Thyroid gland (tissue), 4 donors: ENCODE measurements at regions not wholly inside any gene's neighbourhood (a gene's known extent, or its start where the extent isn't known, plus 50 kb on each side); places are given as distances from the start of the nearest gene placed in this dataset.

ENCODE experiments used
- DNase-seq, 2 donors: peaks; one replicate each; pipeline ENCODE4 v3.0.0-alpha.2; 2019
- H3K27ac ChIP-seq, 3 donors: fragments of 200-600 bp; sonication (generic); 1 replicate in 2 of 3; 2 replicates in 1 of 3; pipeline ENCODE4 v1.5.1; 2016 to 2019; ENCODE audit warnings: mild to moderate bottlenecking in 1 of 3, moderate library complexity in 1 of 3
- H3K27me3 ChIP-seq: fragments of 200-600 bp; sonication (generic); one replicate; pipeline ENCODE4 v1.5.1; 2019
- H3K36me3 ChIP-seq, 2 donors: fragments of 200-600 bp; sonication (generic); one replicate each; pipeline ENCODE4 v1.5.1; 2016 to 2019
- H3K4me1 ChIP-seq, 2 donors: fragments of 200-600 bp; sonication (generic); one replicate each; pipeline ENCODE4 v1.5.1; 2017 to 2019
- H3K4me3 ChIP-seq, 3 donors: fragments of 200-600 bp; sonication (generic); replicated peaks in 1 of 3; 1 replicate in 2 of 3; 2 replicates in 1 of 3; pipeline ENCODE4 v1.5.1; 2016; ENCODE audit warnings: mild to moderate bottlenecking in 1 of 3
- H3K9me3 ChIP-seq: fragments of 200-600 bp; sonication (generic); one replicate; pipeline ENCODE4 v1.5.1; 2017
- CTCF ChIP-seq, 6 experiments: fragments of 200-600 bp in 3 of 6; fragments of 450-650 bp in 3 of 6; sonication (generic) in 3 of 6; IDR thresholded peaks; one replicate each; pipeline ENCODE4 v1.5.1; 2016 to 2019; ENCODE audit warnings: antibody characterized with exemption in 6 of 6, mild to moderate bottlenecking in 2 of 6, inconsistent platforms in 1 of 6, moderate library complexity in 1 of 6
- POLR2A ChIP-seq, 2 donors: fragments of 450-650 bp; IDR thresholded peaks; one replicate each; pipeline ENCODE4 v1.6.1; 2017; ENCODE audit warnings: antibody characterized with exemption in 2 of 2, mild to moderate bottlenecking in 2 of 2, moderate library complexity in 1 of 2
- WGBS, 2 donors: methylation state at CpG; one replicate each; pipeline ENCODE4 v1.1.5; 2017; 5-methylcytosine and 5-hydroxymethylcytosine counted together
- intact Hi-C: fragments of 100-400 bp; cut with DNase I; formaldehyde crosslinking; loops from one replicate; pipeline ENCODE4 v1.15.1; 2023

DNA sequence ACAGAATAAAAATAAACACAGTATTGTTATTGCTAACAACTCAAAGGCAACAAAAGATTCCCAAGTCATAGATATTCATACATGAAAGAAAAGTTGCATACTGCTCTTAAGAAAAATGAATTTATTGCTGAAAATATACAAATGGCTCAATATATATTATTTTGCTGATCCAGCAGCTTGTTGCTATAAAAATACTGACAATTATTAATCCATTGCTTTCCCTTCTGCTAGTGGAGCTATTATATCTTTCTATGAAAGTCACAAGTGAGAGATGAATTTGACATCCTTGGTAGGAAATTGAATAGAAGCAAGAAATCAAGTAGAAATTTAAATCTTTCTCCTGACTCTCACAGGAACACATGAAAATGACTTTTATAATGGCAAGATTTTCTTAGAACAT, 179.2 kb upstream of the MBNL1 start:
- Histone ChIP-seq H3K4me1 (no peaks in the 10 kb centered on the region), H3K36me3 (no peaks in the 10 kb centered on the region), H3K27me3 (no peaks in the 10 kb centered on the region), H3K4me3 (no peak overlapping the region), H3K27ac (no peak overlapping the region), H3K9me3 (no peaks in the 10 kb centered on the region)
- TF ChIP-seq POLR2A (IDR thresholded peaks at IDR 0.05) (no peak), CTCF (IDR thresholded peaks at IDR 0.05) (no peak)
- DNase-seq = no peak
- intact Hi-C loops = loop anchor here (10.0 kb wide), 1 partner anchor 385 kb away; no protein-coding TSS in a partner anchor

- Histone ChIP-seq H3K4me3 (no peak overlapping the region), H3K4me1 (no peaks in the 10 kb centered on the region), H3K27me3 (no peaks in the 10 kb centered on the region), H3K9me3 (no peaks in the 10 kb centered on the region), H3K27ac (no peak overlapping the region), H3K36me3 (no peaks in the 10 kb centered on the region)
- TF ChIP-seq POLR2A (IDR thresholded peaks at IDR 0.05) (no peak), CTCF (IDR thresholded peaks at IDR 0.05) (no peak)
- intact Hi-C loops = no loop called here
- no peak for DNase-seq
- WGBS, 2 donors = 85 to 95% methylated on average over 1 of the region's 1 CpG
Observed at GRCh38 chr3:152091725-152092124, 177.0 kb upstream of the MBNL1 start.

DNA sequence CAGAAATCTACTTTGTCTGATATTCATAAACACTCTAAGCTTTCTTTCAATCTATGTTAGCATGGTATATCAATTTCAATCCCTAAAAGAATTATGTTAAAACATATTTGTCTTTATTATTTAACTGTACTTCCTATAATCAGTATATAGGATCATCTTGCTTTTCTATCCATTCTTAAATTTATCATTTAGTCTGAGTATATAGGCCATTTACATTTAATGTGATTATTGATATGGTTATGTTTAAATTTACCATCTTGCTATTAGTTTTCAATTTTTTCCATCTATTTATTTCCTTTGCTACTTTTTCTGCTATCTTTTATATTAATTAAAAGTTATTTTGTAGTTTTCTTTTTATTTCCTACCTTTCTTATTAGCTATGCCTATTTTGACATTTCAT, 174.8 kb upstream of the MBNL1 start:
- intact Hi-C loops = no loop called here
- no peaks in the 10 kb centered on the region for H3K36me3 ChIP-seq
- no peaks in the 10 kb centered on the region for H3K4me1 ChIP-seq
- H3K27me3 ChIP-seq = no peaks in the 10 kb centered on the region
- H3K4me3 ChIP-seq = no peak overlapping the region
- H3K27ac ChIP-seq = no peak overlapping the region
- no peaks in the 10 kb centered on the region for H3K9me3 ChIP-seq
- no peak for DNase-seq
- TF ChIP-seq CTCF (IDR thresholded peaks at IDR 0.05) (no peak), POLR2A (IDR thresholded peaks at IDR 0.05) (no peak)

DNA sequence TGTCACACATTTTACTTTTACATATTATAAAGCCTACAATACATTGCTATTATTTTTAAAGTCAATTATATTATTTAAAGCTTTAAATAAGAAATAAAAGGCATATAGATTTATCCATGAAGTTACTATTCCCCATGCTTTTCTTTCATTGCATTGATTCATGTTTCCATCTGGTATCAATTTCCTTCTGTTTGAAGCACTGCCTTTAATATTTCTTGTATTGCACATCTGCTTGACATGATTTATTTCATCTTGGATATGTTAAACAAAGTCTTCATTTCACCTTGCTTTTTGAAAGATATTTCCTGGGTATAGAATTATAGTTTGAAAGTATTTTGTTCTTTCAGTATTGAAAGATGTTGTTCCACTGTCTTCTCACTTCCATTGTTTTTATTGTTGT, 174.3 kb upstream of the MBNL1 start:
- no peak for DNase-seq
- no peak overlapping the region for H3K27ac ChIP-seq
- intact Hi-C loops = no loop called here
- no peaks in the 10 kb centered on the region for H3K9me3 ChIP-seq
- TF ChIP-seq CTCF (IDR thresholded peaks at IDR 0.05) = no peak
- TF ChIP-seq POLR2A (IDR thresholded peaks at IDR 0.05) = no peak
- no peaks in the 10 kb centered on the region for H3K36me3 ChIP-seq
- no peaks in the 10 kb centered on the region for H3K27me3 ChIP-seq
- no peak overlapping the region for H3K4me3 ChIP-seq
- H3K4me1 ChIP-seq = no peaks in the 10 kb centered on the region

GRCh38 chr3:152095472-152095871, 173.3 kb upstream of the MBNL1 start:
- no peaks in the 10 kb centered on the region for H3K27me3 ChIP-seq
- no peak for DNase-seq
- TF ChIP-seq POLR2A (IDR thresholded peaks at IDR 0.05) (no peak), CTCF (IDR thresholded peaks at IDR 0.05) (no peak)
- no peaks in the 10 kb centered on the region for H3K4me1 ChIP-seq
- H3K27ac ChIP-seq = no peak overlapping the region
- H3K36me3 ChIP-seq = no peaks in the 10 kb centered on the region
- H3K4me3 ChIP-seq = no peak overlapping the region
- H3K9me3 ChIP-seq = no peaks in the 10 kb centered on the region
- intact Hi-C loops = no loop called here
